Stimulated activated CD8-positive, alpha-beta memory T cell treated with anti-CD3 and anti-CD28 coated beads, Interleukin-12 subunit alpha, Interleukin-12 subunit beta, amount 100 ng/mL, for 24 hours (primary cell): ENCODE measurements at regions not wholly inside any gene's neighbourhood (a gene's known extent, or its start where the extent isn't known, plus 50 kb on each side); places are given as distances from the start of the nearest gene placed in this dataset.

Experiments
- DNase-seq: peaks from one replicate; pipeline ENCODE4 v3.0.0-alpha.2; 2020; ENCODE audit errors: extremely low read depth

DNA sequence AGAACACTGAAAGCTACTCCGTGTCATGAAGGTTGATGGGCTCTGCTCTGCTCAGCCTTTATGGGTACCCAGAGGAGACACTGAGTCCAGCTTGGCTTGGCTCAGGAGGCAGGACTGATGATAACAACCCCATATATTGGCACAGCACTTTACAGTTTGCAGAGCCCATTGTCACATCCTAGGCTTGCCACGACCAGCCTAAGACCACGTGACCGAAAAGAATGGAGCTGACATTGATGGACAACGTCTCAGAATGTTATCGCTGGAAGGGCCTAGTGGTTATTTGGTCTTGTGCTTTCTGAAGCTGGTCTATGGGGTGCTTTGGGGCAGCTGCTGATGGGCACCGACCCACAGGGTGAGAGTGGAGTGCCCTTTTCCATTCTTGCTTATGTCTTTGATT, 72.9 kb upstream of the RUNX3 start:
- DNase-seq: no peak

DNA sequence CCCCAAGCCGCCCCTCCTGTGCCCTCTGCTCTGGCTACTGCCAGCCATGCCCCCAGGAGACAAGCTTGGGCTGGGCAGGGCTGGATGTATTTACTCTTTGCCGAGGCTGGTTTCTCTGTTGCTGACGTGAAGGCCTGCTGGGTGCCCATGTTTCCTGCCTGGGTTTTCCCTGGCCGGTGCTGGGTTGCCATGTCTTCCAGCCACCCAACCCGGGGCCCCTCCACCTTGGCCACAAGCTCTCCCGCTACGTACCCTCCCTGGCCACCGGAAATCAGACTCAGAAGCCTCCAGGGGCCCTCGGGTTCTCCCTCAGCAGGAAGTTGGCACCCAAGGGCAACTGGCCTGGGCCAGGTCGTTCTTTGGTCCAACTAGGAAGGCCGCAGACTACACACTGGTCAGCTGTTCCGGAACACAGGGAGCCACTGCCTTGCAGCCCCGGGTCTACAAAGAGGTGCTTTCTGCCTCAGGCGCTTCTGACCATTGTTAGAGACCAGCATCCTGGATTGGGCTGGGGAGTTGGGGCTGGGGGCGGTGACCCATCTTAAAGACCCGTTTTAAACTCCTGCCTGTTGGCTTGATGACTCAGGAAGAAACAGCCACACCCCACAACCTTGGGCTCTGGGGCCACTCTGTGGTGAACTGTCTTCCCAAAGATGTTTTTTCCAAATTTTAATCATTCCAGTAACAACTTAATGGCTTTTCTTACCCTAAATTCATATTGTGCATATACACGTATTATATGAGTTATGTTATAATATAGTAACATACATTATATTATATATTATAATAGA, 71.2 kb upstream of the RUNX3 start:
- no peak for DNase-seq

DNA sequence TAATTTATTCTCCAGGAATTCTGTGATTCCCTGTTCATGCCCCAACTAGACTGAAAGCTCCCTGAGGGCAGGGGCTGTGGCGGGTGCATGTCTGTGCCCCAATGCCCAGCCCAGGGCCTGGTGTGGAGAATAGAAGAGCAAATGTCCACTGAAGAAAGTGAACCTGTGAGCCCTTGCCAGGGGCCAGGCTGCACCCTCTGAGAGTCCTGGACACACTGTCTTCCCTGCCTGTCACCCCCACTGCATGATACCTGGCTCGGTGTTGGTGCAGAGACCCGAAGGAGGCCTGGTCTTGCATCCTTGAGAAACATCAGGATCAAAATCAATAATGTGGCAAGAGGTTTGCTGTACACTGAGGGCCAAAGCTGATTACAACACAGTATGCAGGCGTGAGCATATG, 69.8 kb upstream of the RUNX3 start:
- no peak for DNase-seq

- DNase-seq: no peak
Observed at GRCh38 chr1:24999426-24999825, 69.3 kb upstream of the RUNX3 start.

- DNase-seq: no peak
Observed at GRCh38 chr1:24998563-24999245, 68.6 kb upstream of the RUNX3 start.

- peak; percentile 31 for DNase-seq
Observed at GRCh38 chr1:24996983-24997893, 67.2 kb upstream of the RUNX3 start.

DNA sequence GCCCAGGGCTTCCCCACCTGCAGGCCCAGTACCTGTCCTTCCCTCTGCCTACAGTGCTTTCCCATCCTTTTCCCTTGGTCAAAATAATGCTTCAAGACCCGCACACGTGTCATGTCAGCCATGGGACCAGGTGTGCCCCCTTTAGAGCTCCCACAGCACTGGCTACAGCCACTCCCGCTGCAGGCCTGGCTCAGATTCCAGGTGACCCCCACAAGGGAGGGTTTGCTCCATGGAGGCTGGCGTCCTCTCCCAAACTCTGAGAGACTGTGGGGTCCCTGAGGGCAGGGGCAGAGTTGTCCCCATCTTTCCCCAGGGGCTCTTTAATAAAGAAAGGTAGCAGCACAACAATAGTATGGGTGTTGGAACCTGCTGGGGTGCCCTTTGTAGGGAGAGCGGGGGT, 66.4 kb upstream of the RUNX3 start:
- DNase-seq: no peak

DNA sequence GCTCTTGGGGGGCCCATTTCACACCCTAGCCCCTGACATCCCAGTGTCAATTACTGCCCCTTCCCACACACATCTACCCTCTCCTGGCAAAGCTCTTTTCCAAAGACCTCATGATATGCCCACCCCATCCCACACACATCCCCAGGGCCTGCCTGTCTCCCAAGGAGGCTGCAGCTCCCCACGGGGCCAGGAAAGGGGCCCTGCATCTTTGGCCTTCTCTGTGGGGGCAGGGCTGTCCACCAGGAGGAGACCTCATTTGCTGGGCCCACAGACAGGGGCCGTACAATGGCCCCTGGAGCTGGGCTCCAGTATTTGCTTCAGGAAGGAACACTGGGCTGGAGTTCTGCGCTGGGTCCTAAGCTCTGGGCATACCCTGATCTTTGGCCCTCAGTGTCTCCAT, 65.6 kb upstream of the RUNX3 start:
- DNase-seq: no peak

GRCh38 chr1:24995140-24995539, 65.1 kb upstream of the RUNX3 start:
- DNase-seq: no peak

DNA sequence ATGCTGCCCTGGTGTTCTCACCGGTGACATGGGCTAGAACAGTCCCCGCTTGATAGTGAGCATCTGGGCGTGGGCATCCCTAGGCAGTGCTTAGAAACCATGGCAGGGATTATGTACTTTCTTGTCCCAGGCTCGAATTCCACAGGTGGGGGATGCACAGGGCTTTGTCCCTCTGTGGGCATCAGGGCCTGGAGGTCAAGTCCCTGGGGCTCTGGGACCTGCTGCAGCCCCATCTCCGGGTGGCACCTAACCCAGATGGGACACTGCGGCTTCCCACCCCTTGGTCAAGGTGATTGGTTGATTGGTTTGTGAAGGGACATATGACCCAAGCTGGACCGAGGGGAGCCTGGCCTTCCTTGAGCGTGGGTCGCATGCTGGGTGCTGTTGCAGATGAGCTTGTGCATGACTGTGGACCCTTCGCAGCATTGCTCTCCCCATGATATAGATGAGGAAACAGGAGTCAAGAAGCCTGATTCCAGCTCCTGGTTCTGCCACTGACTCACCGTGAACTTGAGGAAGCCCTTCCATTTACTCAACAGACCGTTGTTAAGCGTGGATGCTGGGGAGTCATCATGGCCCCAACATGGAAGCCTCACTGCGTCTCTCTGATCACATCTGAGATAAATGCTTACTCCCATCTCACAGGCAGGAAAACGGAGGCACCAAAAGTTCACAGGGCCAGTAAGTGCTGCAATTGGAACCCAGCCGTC, 64.0 kb upstream of the RUNX3 start:
- DNase-seq: no peak

GRCh38 chr1:24992761-24993211, 62.7 kb upstream of the RUNX3 start:
- no peak for DNase-seq

DNA sequence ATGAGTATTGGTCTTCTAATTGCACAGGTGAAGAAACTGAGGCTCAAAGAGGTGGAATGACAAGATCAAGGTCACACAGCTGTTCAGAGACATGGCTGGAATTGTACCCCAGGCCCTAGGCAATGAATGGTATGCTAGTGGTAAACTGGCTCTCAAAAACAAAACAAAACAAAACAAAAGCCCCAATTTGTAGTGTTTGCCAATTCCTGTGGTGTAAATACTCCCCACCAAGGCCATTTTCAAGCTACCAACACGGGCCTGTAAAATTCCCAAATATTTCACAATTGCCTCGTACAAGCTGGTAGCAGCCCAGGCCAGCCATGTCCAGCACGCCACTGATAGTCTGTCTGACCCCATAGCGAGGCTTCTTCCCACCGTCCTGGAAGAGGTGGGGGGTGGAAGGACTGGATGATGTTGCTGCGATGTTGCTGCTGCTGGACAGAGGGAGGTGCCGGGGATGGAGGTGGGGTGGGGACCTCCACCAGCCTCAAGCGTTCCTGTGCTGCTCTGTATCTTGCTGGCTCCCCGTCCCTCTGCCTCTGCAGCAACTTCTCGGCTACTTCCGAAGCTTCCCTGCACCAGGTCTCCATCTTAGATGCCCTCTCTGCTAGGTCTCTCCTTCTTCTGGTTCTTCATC, 62.2 kb upstream of the RUNX3 start:
- DNase-seq: no peak

DNA sequence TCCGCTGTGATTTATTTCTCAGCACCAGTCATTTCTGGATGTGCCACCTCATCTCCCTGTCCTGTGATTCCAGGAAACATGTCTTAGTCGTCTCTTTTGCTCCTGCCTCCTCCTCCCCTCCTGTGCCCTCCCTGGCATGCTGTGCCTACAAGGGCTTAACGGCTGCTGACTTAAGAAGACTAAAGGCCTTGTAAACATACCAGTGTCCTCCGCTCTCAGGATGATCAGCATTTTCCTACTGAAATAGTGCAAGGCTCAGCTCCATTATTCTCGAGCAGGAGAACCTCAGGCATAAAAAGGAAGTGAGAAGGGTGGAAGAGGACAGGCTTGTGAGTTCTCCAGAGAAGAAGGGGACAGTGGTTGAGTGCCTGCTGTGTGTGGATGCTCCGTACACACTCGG, 61.6 kb upstream of the RUNX3 start:
- DNase-seq: no peak

DNA sequence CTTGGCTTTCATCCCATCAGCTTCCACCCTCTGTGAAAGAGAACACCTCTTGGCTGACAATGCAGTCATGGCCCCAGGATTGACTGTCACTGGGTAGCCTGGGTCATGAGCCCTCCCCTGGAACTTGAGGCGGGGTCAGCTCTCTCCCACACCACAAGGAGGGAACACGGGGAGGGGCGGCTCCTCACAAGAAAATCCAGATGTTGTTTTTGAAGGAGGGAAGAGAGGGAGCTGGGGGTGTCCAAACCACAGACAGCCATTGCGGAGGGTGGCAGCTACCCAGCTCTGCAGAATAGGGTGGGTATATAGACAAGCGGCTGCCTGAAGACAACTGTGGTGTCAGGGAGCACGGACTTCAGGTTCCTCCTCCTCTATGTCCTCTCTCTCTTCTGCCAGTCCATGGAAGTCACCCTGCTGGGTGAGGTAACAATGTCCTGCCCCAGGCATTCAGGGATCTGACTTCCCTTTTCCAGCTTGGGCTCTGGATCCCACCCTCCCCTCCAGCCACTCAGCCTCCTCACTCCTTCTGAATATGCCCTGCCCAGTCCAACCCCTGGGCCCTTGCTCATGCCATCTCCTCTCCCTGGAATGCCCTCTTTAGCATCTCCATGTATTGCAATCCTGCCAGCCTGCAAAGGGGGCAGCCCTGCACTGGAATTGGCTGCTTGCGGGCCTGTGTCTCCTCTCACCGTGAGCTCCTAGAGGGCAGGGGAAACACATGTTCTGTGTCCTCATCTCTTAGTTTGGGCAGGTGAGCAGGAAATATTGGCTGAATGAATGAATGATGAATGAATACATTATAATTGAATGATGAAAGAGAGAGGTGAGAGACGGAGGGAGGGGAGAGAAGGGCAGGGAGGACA, 60.9 kb upstream of the RUNX3 start:
- no peak for DNase-seq

DNA sequence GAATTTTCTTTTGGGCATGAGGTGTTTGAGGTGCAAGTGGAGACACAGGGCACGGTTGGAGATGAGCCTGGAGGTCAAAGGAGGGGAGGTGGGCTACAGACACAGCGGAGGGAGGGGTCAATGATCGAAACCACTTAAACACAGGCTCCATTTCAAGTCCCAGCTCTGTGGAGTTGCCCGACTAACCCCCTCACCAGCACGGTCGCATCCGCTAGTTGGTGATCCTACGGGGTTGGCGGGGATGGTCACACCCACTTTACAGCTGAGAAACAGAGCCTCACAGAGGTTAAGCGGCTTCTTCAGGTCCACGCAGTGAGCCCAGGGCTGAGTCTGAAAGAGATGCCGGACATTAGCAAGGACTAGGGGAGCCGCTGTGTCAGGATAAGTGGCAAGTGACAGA, 60.1 kb upstream of the RUNX3 start:
- DNase-seq: no peak

DNA sequence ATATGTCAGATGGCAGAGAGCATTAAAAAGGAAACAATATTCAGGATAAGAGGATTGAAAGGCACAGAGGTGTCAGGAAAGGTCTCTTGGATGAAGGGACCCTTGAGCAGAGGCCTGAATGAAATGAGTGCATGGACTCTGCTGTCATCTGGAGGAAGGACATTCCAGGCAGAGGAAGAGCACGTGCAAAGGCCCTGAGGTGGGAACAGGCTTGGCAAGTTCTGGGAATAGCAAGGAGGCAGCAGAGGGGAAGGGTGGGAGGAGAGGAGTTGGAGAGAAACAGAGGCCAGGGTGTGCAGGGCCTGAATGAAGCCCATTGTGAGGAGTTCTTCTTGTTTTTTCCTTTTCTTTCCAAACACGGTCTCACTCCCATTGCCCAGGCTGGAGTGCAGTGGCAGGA, 59.0 kb upstream of the RUNX3 start:
- DNase-seq: no peak

DNA sequence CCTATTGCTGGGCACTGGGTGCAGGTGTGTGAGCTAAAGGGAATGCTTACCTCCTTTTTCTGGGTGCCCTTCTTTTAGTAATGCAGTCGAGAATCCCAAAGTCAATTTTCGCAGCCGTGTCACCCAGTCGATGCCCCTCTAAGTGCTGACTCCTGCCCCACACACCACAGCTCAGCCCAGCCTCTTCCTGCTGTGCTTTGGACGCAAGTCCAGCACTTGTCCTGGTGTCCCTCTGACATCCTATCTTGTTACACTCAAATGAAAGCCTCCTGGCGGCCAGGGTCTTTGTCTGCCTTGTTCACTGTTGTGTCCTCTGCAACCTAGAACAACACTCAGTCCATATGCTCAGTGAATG, 58.5 kb upstream of the RUNX3 start:
- DNase-seq: no peak

GRCh38 chr1:24987875-24988557, 57.9 kb upstream of the RUNX3 start:
- no peak for DNase-seq

GRCh38 chr1:24987424-24987823, 57.3 kb upstream of the RUNX3 start:
- DNase-seq: no peak
